Mesenchymal stem cell (in vitro differentiated cells and primary cell): ENCODE measurements at regions not wholly inside any gene's neighbourhood (a gene's known extent, or its start where the extent isn't known, plus 50 kb on each side); places are given as distances from the start of the nearest gene placed in this dataset.

Experiments used
- DNase-seq: peaks from one replicate; pipeline ENCODE4 v3.0.0-alpha.2; 2013
- H2AFZ ChIP-seq: one replicate; pipeline ENCODE4 v1.6.1; 2013; ENCODE audit warnings: low read depth, mild to moderate bottlenecking, control low read depth, inconsistent platforms, low read length, moderate library complexity
- H2AK5ac ChIP-seq: 2 replicates; pipeline ENCODE4 v1.6.1; 2013; ENCODE audit warnings: low read length, moderate library complexity, mild to moderate bottlenecking, inconsistent platforms; ENCODE audit not compliant: severe bottlenecking
- H2BK120ac ChIP-seq: one replicate; pipeline ENCODE4 v1.6.1; 2013; ENCODE audit warnings: low read depth, mild to moderate bottlenecking, inconsistent platforms, low read length, moderate library complexity
- H2BK12ac ChIP-seq, 2 experiments: one replicate each; pipeline ENCODE4 v1.6.1; 2013; ENCODE audit warnings: inconsistent platforms in 2 of 2, low read length in 2 of 2, mild to moderate bottlenecking in 2 of 2, moderate library complexity in 2 of 2, control low read depth in 1 of 2
- H2BK15ac ChIP-seq: one replicate; pipeline ENCODE4 v1.6.1; 2013; ENCODE audit warnings: mild to moderate bottlenecking, low read depth, inconsistent platforms; ENCODE audit not compliant: poor library complexity, severe bottlenecking
- H2BK5ac ChIP-seq: 2 replicates; pipeline ENCODE4 v1.6.1; 2013; ENCODE audit warnings: low read depth, mild to moderate bottlenecking, low read length, control low read depth, inconsistent platforms; ENCODE audit not compliant: poor library complexity, severe bottlenecking
- H3K14ac ChIP-seq, 2 experiments: one replicate each; pipeline ENCODE4 v1.6.1; 2013; ENCODE audit warnings: inconsistent platforms in 2 of 2, low read length in 2 of 2, control low read depth in 1 of 2, mild to moderate bottlenecking in 1 of 2, moderate library complexity in 1 of 2
- H3K18ac ChIP-seq, 2 experiments: one replicate each; pipeline ENCODE4 v1.6.1; 2013; ENCODE audit warnings: inconsistent platforms in 2 of 2, low read length in 2 of 2, control low read depth in 1 of 2, low read depth in 1 of 2, mild to moderate bottlenecking in 1 of 2
- H3K23ac ChIP-seq, 2 experiments: one replicate each; pipeline ENCODE4 v1.6.1; 2013; ENCODE audit warnings: inconsistent platforms in 2 of 2, low read length in 2 of 2, mild to moderate bottlenecking in 2 of 2, moderate library complexity in 2 of 2, control low read depth in 1 of 2
- H3K27ac ChIP-seq: 2 replicates; pipeline ENCODE4 v1.5.1; 2013; ENCODE audit warnings: mild to moderate bottlenecking, moderate library complexity, low read length, control low read depth, inconsistent platforms; ENCODE audit not compliant: poor library complexity, severe bottlenecking
- H3K27me3 ChIP-seq, 2 experiments: 2 replicates each; pipeline versions ENCODE4 v1.6.1 to v1.7.0; 2013; ENCODE audit warnings: low read length in 2 of 2, mild to moderate bottlenecking in 2 of 2, moderate library complexity in 2 of 2, control low read depth in 1 of 2, inconsistent platforms in 1 of 2; ENCODE audit not compliant: control insufficient read depth in 1 of 2, insufficient read depth in 1 of 2
- H3K36me3 ChIP-seq, 2 experiments: 2 replicates each; pipeline versions ENCODE4 v1.6.1 to v1.7.0; 2013; ENCODE audit warnings: low read length in 2 of 2, control low read depth in 1 of 2, inconsistent platforms in 1 of 2, low read depth in 1 of 2, mild to moderate bottlenecking in 1 of 2; ENCODE audit not compliant: insufficient read depth in 2 of 2, control insufficient read depth in 1 of 2
- H3K4ac ChIP-seq, 2 experiments: one replicate each; pipeline ENCODE4 v1.6.1; 2013; ENCODE audit warnings: inconsistent platforms in 2 of 2, low read length in 2 of 2, mild to moderate bottlenecking in 2 of 2, moderate library complexity in 2 of 2, control low read depth in 1 of 2, low read depth in 1 of 2
- H3K4me1 ChIP-seq: 2 replicates; pipeline ENCODE4 v1.6.1; 2013; ENCODE audit warnings: low read depth, low read length, control low read depth; ENCODE audit not compliant: control insufficient read depth, insufficient read depth
- H3K4me2 ChIP-seq: 2 replicates; pipeline ENCODE4 v1.6.1; 2013; ENCODE audit warnings: low read length, mild to moderate bottlenecking, inconsistent platforms; ENCODE audit not compliant: poor library complexity, severe bottlenecking
- H3K4me3 ChIP-seq, 2 experiments: 2 replicates each; pipeline versions ENCODE4 v1.5.1 to v1.7.0; 2013; ENCODE audit warnings: low read length in 2 of 2, mild to moderate bottlenecking in 2 of 2, control low read depth in 1 of 2, low read depth in 1 of 2; ENCODE audit not compliant: insufficient read depth in 1 of 2
- H3K79me1 ChIP-seq: replicated peaks from 2 replicates; pipeline ENCODE4 v1.6.1; 2013; ENCODE audit warnings: mild to moderate bottlenecking, control low read depth, low read length, inconsistent platforms; ENCODE audit not compliant: poor library complexity, severe bottlenecking
- H3K9ac ChIP-seq: 2 replicates; pipeline ENCODE4 v1.7.0; 2013; ENCODE audit warnings: mild to moderate bottlenecking, low read length, moderate library complexity
- H3K9me3 ChIP-seq: 2 replicates; pipeline ENCODE4 v1.7.0; 2013; ENCODE audit warnings: mild to moderate bottlenecking, low read length; ENCODE audit not compliant: control insufficient read depth
- H4K8ac ChIP-seq: one replicate; pipeline ENCODE4 v1.6.1; 2013; ENCODE audit warnings: inconsistent platforms, mild to moderate bottlenecking, low read length, moderate library complexity
- H4K91ac ChIP-seq: one replicate; pipeline ENCODE4 v1.6.1; 2013; ENCODE audit warnings: mild to moderate bottlenecking, low read length, inconsistent platforms
- WGBS: methylation state at CpG from one replicate; pipeline ENCODE4 v1.1.7; 2013; ENCODE audit warnings: mixed read lengths; 5-methylcytosine and 5-hydroxymethylcytosine counted together

DNA sequence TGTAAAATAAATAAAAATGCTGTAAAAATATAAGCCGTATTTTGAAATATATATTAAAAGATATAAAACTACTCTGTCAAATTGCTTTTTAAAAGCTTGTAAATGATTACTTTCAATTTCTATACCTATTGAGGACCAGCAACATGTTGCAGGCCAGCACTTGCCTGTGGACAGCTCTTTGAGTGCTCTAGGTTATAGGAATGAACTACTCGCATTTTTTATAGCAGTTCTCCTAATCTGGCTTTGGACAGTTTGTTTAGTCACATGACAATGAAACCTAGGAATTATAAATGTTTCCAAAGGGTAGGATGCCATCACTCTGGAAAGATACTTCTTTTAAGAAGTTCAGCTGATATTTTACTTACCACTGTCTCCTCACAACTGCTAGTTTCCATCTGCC lies 117.7 kb upstream of the PTPRZ1 start:
- Histone ChIP-seq H3K36me3 (no peaks in the 10 kb centered on the region), H3K4me3 (no peak overlapping the region), H3K23ac (no peak overlapping the region), H4K91ac (no peak overlapping the region), H3K4me1 (no peaks in the 10 kb centered on the region), H3K27ac (no peak overlapping the region), H3K18ac (no peak overlapping the region), H3K4me2 (no peak overlapping the region), H2AK5ac (no peak overlapping the region), H3K4ac (no peak overlapping the region), H2BK12ac (no peak overlapping the region), H3K27me3 (peaks cover 5 to 16% of the 10 kb centered on the region in 2 experiments), H3K79me1 (no peaks in the 10 kb centered on the region), H2AFZ (no peak overlapping the region), H3K9ac (no peak overlapping the region), H2BK15ac (no peak overlapping the region), H4K8ac (no peak overlapping the region), H2BK120ac (no peak overlapping the region), H3K14ac (no peak overlapping the region), H2BK5ac (no peak overlapping the region), H3K9me3 (no peaks in the 10 kb centered on the region)
- WGBS, result 100% methylated on average over 1 of the region's 2 CpGs
- no peak for DNase-seq

- no peak overlapping the region for H3K4ac ChIP-seq
- H3K9ac ChIP-seq, result no peak overlapping the region
- no peak overlapping the region for H2AFZ ChIP-seq
- no peak overlapping the region for H2BK5ac ChIP-seq
- H3K79me1 ChIP-seq, result no peaks in the 10 kb centered on the region
- WGBS, result 84% methylated on average over 2 of the region's 2 CpGs
- no peak overlapping the region for H3K18ac ChIP-seq
- no peak overlapping the region for H3K4me3 ChIP-seq
- no peak overlapping the region for H3K4me2 ChIP-seq
- H3K14ac ChIP-seq, result no peak overlapping the region
- no peaks in the 10 kb centered on the region for H3K9me3 ChIP-seq
- H3K27me3 ChIP-seq, result peaks cover 5 to 16% of the 10 kb centered on the region in 2 experiments
- no peaks in the 10 kb centered on the region for H3K4me1 ChIP-seq
- H2BK15ac ChIP-seq, result no peak overlapping the region
- H4K91ac ChIP-seq, result no peak overlapping the region
- no peak overlapping the region for H4K8ac ChIP-seq
- H2AK5ac ChIP-seq, result no peak overlapping the region
- H2BK12ac ChIP-seq, result no peak overlapping the region
- no peak overlapping the region for H3K27ac ChIP-seq
- no peak for DNase-seq
- H3K36me3 ChIP-seq, result no peaks in the 10 kb centered on the region
- H3K23ac ChIP-seq, result no peak overlapping the region
- no peak overlapping the region for H2BK120ac ChIP-seq
Observed at GRCh38 chr7:121753944-121754343, 119.0 kb upstream of the PTPRZ1 start.

DNA sequence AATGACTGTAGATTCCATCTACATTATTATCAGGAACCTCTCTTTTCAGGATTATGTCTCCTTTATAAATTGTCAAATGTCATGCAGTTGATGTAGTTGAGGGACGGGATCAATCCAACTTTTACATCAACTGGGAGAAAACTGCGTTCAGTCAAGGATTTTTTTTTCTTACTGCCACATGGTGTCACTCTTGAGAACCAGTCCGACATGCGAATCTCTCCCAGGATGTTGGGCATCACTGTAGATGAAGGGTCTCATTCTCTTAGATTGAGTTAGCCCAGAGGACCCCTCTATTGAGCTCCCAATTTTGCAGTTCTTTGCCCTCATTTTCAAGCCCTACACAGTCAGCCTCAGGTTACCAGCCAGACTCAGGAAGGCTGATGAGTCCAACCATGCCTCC lies 120.3 kb upstream of the PTPRZ1 start:
- no peak overlapping the region for H3K27ac ChIP-seq
- H3K4me3 ChIP-seq, result no peak overlapping the region
- H3K9ac ChIP-seq, result no peak overlapping the region
- H3K14ac ChIP-seq, result no peak overlapping the region
- H2AFZ ChIP-seq, result no peak overlapping the region
- WGBS, result 0% methylated on average over 4 of the region's 4 CpGs
- no peaks in the 10 kb centered on the region for H3K36me3 ChIP-seq
- H3K4me1 ChIP-seq, result no peaks in the 10 kb centered on the region
- no peak overlapping the region for H2BK120ac ChIP-seq
- no peak overlapping the region for H3K4ac ChIP-seq
- no peak overlapping the region for H2BK15ac ChIP-seq
- no peak overlapping the region for H3K23ac ChIP-seq
- H3K27me3 ChIP-seq, result peaks cover 5 to 16% of the 10 kb centered on the region in 2 experiments
- H3K18ac ChIP-seq, result no peak overlapping the region
- H2BK12ac ChIP-seq, result no peak overlapping the region
- H2AK5ac ChIP-seq, result no peak overlapping the region
- no peak overlapping the region for H4K91ac ChIP-seq
- peak; percentile 8 for DNase-seq
- H4K8ac ChIP-seq, result no peak overlapping the region
- H2BK5ac ChIP-seq, result no peak overlapping the region
- no peaks in the 10 kb centered on the region for H3K79me1 ChIP-seq
- no peak overlapping the region for H3K4me2 ChIP-seq
- no peaks in the 10 kb centered on the region for H3K9me3 ChIP-seq

DNA sequence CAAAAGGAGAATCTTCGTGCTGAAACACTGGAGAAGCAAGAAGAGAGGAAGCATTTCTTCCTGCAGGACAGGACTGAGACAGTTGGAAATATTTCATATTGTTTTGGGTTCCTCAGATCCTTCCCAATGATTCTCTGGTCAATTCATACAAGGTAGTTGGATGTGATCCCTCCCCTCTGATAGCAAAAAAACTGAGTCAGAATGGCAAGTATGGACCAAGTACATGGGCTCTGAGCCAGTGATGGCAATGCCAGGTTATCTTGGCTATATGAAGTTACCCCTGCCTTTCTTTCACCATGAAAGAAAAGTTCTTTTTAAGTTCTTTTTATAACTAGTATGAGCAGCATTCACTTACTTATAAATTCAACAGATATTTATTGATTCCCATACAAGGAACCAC lies 124.4 kb upstream of the PTPRZ1 start:
- Histone ChIP-seq H3K4me1 (no peaks in the 10 kb centered on the region), H2BK120ac (no peak overlapping the region), H3K36me3 (no peaks in the 10 kb centered on the region), H2BK12ac (no peak overlapping the region), H2AK5ac (no peak overlapping the region), H3K79me1 (no peaks in the 10 kb centered on the region), H2BK5ac (no peak overlapping the region), H3K4me2 (no peak overlapping the region), H3K4ac (no peak overlapping the region), H3K23ac (no peak overlapping the region), H3K9ac (no peak overlapping the region), H3K14ac (no peak overlapping the region), H2BK15ac (no peak overlapping the region), H3K9me3 (no peaks in the 10 kb centered on the region), H4K8ac (no peak overlapping the region), H4K91ac (no peak overlapping the region), H3K4me3 (no peak overlapping the region), H2AFZ (no peak overlapping the region), H3K27me3 (peaks cover 5 to 10% of the 10 kb centered on the region in 2 experiments), H3K18ac (no peak overlapping the region), H3K27ac (no peak overlapping the region)
- DNase-seq, result no peak
- WGBS, result 11% methylated on average over 1 of the region's 1 CpG
